WTC11 (cell line): ENCODE measurements at regions not wholly inside any gene's neighbourhood (a gene's known extent, or its start where the extent isn't known, plus 50 kb on each side); places are given as distances from the start of the nearest gene placed in this dataset.

ENCODE experiments used
- ATAC-seq: fragments of 200-7000 bp; cut with Tn5 transposase; 2 replicates; pipeline ENCODE4 v1.10.0; 2021; ENCODE audit warnings: mild to moderate bottlenecking, moderate library complexity
- CTCF ChIA-PET: fragments of 300-600 bp; sonication (Branson Sonifier 250); formaldehyde crosslinking; loops from one replicate; lab custom pipeline; 2021; ENCODE audit warnings: antibody characterized with exemption; lab: Charles Lee
- POLR2A ChIA-PET: fragments of 350-600 bp; sonication (Branson Sonifier 250); formaldehyde crosslinking; loops from one replicate; lab custom pipeline; 2021; ENCODE audit warnings: antibody characterized with exemption; lab: Charles Lee
- DNase-seq: peaks from one replicate; pipeline ENCODE4 v3.0.0; 2021; ENCODE audit warnings: low spot score
- H3K27ac Mint-ChIP-seq: 2 replicates; pipeline ENCODE4 v1.8.0; 2021; ENCODE audit warnings: mixed read lengths
- H3K27me3 Mint-ChIP-seq: 2 replicates; pipeline ENCODE4 v1.8.0; 2021; ENCODE audit warnings: low read depth, mild to moderate bottlenecking, moderate library complexity, mixed read lengths
- H3K36me3 Mint-ChIP-seq: 2 replicates; pipeline ENCODE4 v1.8.0; 2021; ENCODE audit warnings: mixed read lengths
- H3K4me1 Mint-ChIP-seq: 2 replicates; pipeline ENCODE4 v1.8.0; 2022; ENCODE audit warnings: mixed read lengths
- H3K4me3 Mint-ChIP-seq: 2 replicates; pipeline ENCODE4 v1.8.0; 2021; ENCODE audit warnings: mild to moderate bottlenecking, moderate library complexity, mixed read lengths
- H3K9me3 Mint-ChIP-seq: 2 replicates; pipeline ENCODE4 v1.8.0; 2021; ENCODE audit warnings: mixed read lengths
- ATF1 ChIP-seq: sonication (generic); formaldehyde crosslinking; IDR thresholded peaks from 2 replicates; pipeline ENCODE4 v1.8.1; 2023; ENCODE audit warnings: mild to moderate bottlenecking, moderate library complexity, missing genetic modification reagents
- CREM ChIP-seq: sonication (generic); formaldehyde crosslinking; IDR thresholded peaks from 2 replicates; pipeline ENCODE4 v1.8.1; 2022; ENCODE audit warnings: mild to moderate bottlenecking, missing genetic modification reagents, moderate library complexity
- GABPB1 ChIP-seq: sonication (generic); formaldehyde crosslinking; IDR thresholded peaks from 2 replicates; pipeline ENCODE4 v1.8.1; 2023; ENCODE audit warnings: mild to moderate bottlenecking, missing genetic modification reagents
- HMGXB4 ChIP-seq: sonication (generic); formaldehyde crosslinking; IDR thresholded peaks from 2 replicates; pipeline ENCODE4 v1.8.1; 2023; ENCODE audit warnings: mild to moderate bottlenecking, moderate library complexity, missing genetic modification reagents
- NFYB ChIP-seq: sonication (generic); formaldehyde crosslinking; conservative IDR thresholded peaks from 2 replicates; pipeline ENCODE4 v1.8.0; 2022; ENCODE audit warnings: low read depth, missing genetic modification reagents
- NR3C1 ChIP-seq: sonication (generic); formaldehyde crosslinking; conservative IDR thresholded peaks from 2 replicates; pipeline ENCODE4 v1.8.1; 2023; ENCODE audit warnings: low read depth, mild to moderate bottlenecking, missing genetic modification reagents
- SMAD4 ChIP-seq: sonication (generic); formaldehyde crosslinking; IDR thresholded peaks from 2 replicates; pipeline ENCODE4 v1.8.0; 2022; ENCODE audit warnings: mild to moderate bottlenecking, missing genetic modification reagents
- ZNF232 ChIP-seq: sonication (generic); formaldehyde crosslinking; IDR thresholded peaks from 2 replicates; pipeline ENCODE4 v1.8.0; 2022; ENCODE audit warnings: mild to moderate bottlenecking, missing genetic modification reagents
- ZNF281 ChIP-seq: sonication (generic); formaldehyde crosslinking; IDR thresholded peaks from 2 replicates; pipeline ENCODE4 v1.8.0; 2023; ENCODE audit warnings: mild to moderate bottlenecking, missing genetic modification reagents
- TF ChIP-seq, protein P1 (sequence below): fragments of 250-450 bp; sonication (Bioruptor Pico); IDR thresholded peaks from 2 replicates; pipeline ENCODE4 v1.8.0; 2021; ENCODE audit warnings: mild to moderate bottlenecking
- TF ChIP-seq, protein P2 (sequence below): sonication (generic); formaldehyde crosslinking; IDR thresholded peaks from 2 replicates; pipeline ENCODE4 v1.8.1; 2023; ENCODE audit warnings: mild to moderate bottlenecking, missing genetic modification reagents, borderline replicate concordance
- TF ChIP-seq, protein P3 (sequence below): sonication (generic); formaldehyde crosslinking; IDR thresholded peaks from 2 replicates; pipeline ENCODE4 v1.8.0; 2022; ENCODE audit warnings: missing genetic modification reagents
- TF ChIP-seq, protein P4 (sequence below): sonication (generic); formaldehyde crosslinking; IDR thresholded peaks from 2 replicates; pipeline ENCODE4 v1.8.0; 2022; ENCODE audit warnings: mild to moderate bottlenecking, missing genetic modification reagents

DNA sequence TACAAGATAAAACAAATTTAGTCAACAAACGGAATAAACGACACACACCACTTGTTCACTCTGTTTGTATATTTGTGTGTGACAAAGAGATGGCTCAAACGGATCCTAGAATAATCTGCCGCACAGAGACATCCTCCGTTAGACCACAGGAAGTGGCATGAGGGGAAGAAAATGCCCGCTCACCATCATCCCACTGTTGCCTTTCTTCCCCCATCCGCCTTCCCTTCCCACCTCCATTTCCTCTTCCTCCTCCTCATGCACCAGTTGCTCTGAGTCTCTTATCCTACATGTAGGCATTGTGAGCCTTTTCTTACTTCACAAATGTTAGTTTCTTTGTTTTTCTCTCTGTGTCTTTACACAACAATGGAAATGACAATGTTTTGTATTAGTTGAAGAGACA lies 228.5 kb upstream of the SMIM21 start (continued):
- TF ChIP-seq ZNF281 (CRISPR knock-in tag) (no peak), SMAD4 (CRISPR knock-in tag) (no peak)
- TF ChIP-seq, protein P1, sequence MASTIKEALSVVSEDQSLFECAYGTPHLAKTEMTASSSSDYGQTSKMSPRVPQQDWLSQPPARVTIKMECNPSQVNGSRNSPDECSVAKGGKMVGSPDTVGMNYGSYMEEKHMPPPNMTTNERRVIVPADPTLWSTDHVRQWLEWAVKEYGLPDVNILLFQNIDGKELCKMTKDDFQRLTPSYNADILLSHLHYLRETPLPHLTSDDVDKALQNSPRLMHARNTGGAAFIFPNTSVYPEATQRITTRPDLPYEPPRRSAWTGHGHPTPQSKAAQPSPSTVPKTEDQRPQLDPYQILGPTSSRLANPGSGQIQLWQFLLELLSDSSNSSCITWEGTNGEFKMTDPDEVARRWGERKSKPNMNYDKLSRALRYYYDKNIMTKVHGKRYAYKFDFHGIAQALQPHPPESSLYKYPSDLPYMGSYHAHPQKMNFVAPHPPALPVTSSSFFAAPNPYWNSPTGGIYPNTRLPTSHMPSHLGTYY: no peak

GRCh38 chr18:75654851-75655751 lies 227.6 kb upstream of the SMIM21 start:
- DNase-seq (no peak), ATAC-seq (peak; percentile 79)
- CTCF ChIA-PET: no interaction called here
- Mint-ChIP-seq H3K4me1 (peaks cover 41% of the 10 kb centered on the region), H3K36me3 (peaks cover 18% of the 10 kb centered on the region), H3K27me3 (peaks cover 12% of the 10 kb centered on the region), H3K27ac (peak overlapping the region; percentile 71), H3K4me3 (peak overlapping the region; percentile 41), H3K9me3 (peaks cover 25% of the 10 kb centered on the region)
- POLR2A ChIA-PET: no interaction called here
- TF ChIP-seq, protein P2, sequence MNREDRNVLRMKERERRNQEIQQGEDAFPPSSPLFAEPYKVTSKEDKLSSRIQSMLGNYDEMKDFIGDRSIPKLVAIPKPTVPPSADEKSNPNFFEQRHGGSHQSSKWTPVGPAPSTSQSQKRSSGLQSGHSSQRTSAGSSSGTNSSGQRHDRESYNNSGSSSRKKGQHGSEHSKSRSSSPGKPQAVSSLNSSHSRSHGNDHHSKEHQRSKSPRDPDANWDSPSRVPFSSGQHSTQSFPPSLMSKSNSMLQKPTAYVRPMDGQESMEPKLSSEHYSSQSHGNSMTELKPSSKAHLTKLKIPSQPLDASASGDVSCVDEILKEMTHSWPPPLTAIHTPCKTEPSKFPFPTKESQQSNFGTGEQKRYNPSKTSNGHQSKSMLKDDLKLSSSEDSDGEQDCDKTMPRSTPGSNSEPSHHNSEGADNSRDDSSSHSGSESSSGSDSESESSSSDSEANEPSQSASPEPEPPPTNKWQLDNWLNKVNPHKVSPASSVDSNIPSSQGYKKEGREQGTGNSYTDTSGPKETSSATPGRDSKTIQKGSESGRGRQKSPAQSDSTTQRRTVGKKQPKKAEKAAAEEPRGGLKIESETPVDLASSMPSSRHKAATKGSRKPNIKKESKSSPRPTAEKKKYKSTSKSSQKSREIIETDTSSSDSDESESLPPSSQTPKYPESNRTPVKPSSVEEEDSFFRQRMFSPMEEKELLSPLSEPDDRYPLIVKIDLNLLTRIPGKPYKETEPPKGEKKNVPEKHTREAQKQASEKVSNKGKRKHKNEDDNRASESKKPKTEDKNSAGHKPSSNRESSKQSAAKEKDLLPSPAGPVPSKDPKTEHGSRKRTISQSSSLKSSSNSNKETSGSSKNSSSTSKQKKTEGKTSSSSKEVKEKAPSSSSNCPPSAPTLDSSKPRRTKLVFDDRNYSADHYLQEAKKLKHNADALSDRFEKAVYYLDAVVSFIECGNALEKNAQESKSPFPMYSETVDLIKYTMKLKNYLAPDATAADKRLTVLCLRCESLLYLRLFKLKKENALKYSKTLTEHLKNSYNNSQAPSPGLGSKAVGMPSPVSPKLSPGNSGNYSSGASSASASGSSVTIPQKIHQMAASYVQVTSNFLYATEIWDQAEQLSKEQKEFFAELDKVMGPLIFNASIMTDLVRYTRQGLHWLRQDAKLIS (CRISPR knock-in tag): no peak

DNA sequence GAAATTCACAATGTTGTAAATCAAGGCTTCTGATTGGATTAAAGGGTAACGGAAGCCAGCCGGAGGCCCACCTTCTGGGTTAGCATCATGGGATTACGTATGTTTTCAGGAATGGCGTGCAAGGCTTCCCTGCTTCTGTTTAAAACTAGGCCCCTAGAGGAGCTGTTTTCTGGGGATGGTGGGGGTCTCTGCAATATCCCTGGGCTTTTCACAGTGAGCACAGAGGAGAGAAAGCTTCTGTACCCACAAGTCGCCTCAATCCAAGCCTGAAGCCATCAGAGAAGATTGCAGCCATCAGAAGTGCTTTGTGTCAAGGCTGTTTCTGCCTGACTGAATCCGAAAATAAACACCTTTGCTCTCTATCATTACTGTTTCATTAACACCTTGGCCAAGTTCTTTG lies 226.9 kb upstream of the SMIM21 start:
- no peak overlapping the region for H3K4me3 Mint-ChIP-seq
- H3K36me3 Mint-ChIP-seq: peaks cover 15% of the 10 kb centered on the region; the same call in 1 of the 2 replicates
- ATAC-seq (no peak), DNase-seq (no peak)
- no peak overlapping the region for H3K27ac Mint-ChIP-seq
- peaks cover 23% of the 10 kb centered on the region for H3K9me3 Mint-ChIP-seq
- peaks cover 41% of the 10 kb centered on the region for H3K4me1 Mint-ChIP-seq
- ChIA-PET POLR2A (no interaction called here), CTCF (no interaction called here)
- peaks cover 12% of the 10 kb centered on the region for H3K27me3 Mint-ChIP-seq
- no peak for TF ChIP-seq NR3C1 (CRISPR knock-in tag)
- TF ChIP-seq, protein P3, sequence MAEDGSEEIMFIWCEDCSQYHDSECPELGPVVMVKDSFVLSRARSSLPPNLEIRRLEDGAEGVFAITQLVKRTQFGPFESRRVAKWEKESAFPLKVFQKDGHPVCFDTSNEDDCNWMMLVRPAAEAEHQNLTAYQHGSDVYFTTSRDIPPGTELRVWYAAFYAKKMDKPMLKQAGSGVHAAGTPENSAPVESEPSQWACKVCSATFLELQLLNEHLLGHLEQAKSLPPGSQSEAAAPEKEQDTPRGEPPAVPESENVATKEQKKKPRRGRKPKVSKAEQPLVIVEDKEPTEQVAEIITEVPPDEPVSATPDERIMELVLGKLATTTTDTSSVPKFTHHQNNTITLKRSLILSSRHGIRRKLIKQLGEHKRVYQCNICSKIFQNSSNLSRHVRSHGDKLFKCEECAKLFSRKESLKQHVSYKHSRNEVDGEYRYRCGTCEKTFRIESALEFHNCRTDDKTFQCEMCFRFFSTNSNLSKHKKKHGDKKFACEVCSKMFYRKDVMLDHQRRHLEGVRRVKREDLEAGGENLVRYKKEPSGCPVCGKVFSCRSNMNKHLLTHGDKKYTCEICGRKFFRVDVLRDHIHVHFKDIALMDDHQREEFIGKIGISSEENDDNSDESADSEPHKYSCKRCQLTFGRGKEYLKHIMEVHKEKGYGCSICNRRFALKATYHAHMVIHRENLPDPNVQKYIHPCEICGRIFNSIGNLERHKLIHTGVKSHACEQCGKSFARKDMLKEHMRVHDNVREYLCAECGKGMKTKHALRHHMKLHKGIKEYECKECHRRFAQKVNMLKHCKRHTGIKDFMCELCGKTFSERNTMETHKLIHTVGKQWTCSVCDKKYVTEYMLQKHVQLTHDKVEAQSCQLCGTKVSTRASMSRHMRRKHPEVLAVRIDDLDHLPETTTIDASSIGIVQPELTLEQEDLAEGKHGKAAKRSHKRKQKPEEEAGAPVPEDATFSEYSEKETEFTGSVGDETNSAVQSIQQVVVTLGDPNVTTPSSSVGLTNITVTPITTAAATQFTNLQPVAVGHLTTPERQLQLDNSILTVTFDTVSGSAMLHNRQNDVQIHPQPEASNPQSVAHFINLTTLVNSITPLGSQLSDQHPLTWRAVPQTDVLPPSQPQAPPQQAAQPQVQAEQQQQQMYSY (CRISPR knock-in tag): no peak
- TF ChIP-seq ATF1: no peak
- TF ChIP-seq, protein P4, sequence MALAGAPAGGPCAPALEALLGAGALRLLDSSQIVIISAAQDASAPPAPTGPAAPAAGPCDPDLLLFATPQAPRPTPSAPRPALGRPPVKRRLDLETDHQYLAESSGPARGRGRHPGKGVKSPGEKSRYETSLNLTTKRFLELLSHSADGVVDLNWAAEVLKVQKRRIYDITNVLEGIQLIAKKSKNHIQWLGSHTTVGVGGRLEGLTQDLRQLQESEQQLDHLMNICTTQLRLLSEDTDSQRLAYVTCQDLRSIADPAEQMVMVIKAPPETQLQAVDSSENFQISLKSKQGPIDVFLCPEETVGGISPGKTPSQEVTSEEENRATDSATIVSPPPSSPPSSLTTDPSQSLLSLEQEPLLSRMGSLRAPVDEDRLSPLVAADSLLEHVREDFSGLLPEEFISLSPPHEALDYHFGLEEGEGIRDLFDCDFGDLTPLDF: no peak
- TF ChIP-seq HMGXB4 (CRISPR knock-in tag): no peak
- TF ChIP-seq NFYB (CRISPR knock-in tag): no peak
- TF ChIP-seq, protein P1: no peak
- no peak for TF ChIP-seq GABPB1 (CRISPR knock-in tag)
- TF ChIP-seq CREM (CRISPR knock-in tag): no peak
- no peak for TF ChIP-seq ZNF232 (CRISPR knock-in tag)
